Neural crest cell (in vitro differentiated cells): ENCODE measurements at regions not wholly inside any gene's neighbourhood (a gene's known extent, or its start where the extent isn't known, plus 50 kb on each side); places are given as distances from the start of the nearest gene placed in this dataset.
A peak's percentile ranks its signal among the peaks of the same experiment; 100 is the strongest.

Experiments used
- DNase-seq: peaks from one replicate; pipeline ENCODE4 v3.0.0; 2021; ENCODE audit warnings: low read depth, mixed read lengths, low spot score
- H3K27ac Mint-ChIP-seq: one replicate; pipeline ENCODE4 v1.8.0; 2021; ENCODE audit warnings: mild to moderate bottlenecking, mixed read lengths; ENCODE audit not compliant: unreplicated experiment
- H3K27me3 Mint-ChIP-seq: 2 replicates; pipeline ENCODE4 v1.8.0; 2021; ENCODE audit warnings: low read depth, mild to moderate bottlenecking, mixed read lengths
- H3K36me3 Mint-ChIP-seq: 2 replicates; pipeline ENCODE4 v1.8.0; 2021; ENCODE audit warnings: low read depth, mild to moderate bottlenecking, mixed read lengths
- H3K4me1 Mint-ChIP-seq: 2 replicates; pipeline ENCODE4 v1.8.0; 2021; ENCODE audit warnings: mixed read lengths
- H3K4me3 Mint-ChIP-seq: one replicate; pipeline ENCODE4 v1.8.0; 2021; ENCODE audit warnings: mild to moderate bottlenecking, mixed read lengths
- H3K9me3 Mint-ChIP-seq: 2 replicates; pipeline ENCODE4 v1.8.0; 2021; ENCODE audit warnings: mixed read lengths
- CTCF ChIP-seq: fragments of 200-600 bp; sonication (generic); conservative IDR thresholded peaks from 2 replicates; pipeline ENCODE4 v1.5.0; 2021; ENCODE audit warnings: antibody characterized with exemption, mild to moderate bottlenecking

- TF ChIP-seq CTCF: no peak
- DNase-seq: no peak
- peak overlapping the region; percentile 65 for H3K4me3 Mint-ChIP-seq
- H3K9me3 Mint-ChIP-seq: no peaks in the 10 kb centered on the region
- peak overlapping the region; percentile 97 for H3K27ac Mint-ChIP-seq
- H3K4me1 Mint-ChIP-seq: peaks cover 52% of the 10 kb centered on the region
- no peaks in the 10 kb centered on the region for H3K27me3 Mint-ChIP-seq
- H3K36me3 Mint-ChIP-seq: no peaks in the 10 kb centered on the region
Measured at GRCh38 chr3:177430653-177431052, 233.4 kb upstream of the TBL1XR1 start.

- no peak for DNase-seq
- Mint-ChIP-seq H3K36me3 (no peaks in the 10 kb centered on the region), H3K4me3 (peak overlapping the region; percentile 22), H3K4me1 (peaks cover 52% of the 10 kb centered on the region), H3K27ac (no peak overlapping the region), H3K9me3 (no peaks in the 10 kb centered on the region), H3K27me3 (no peaks in the 10 kb centered on the region)
- TF ChIP-seq CTCF: no peak
Measured at GRCh38 chr3:177431525-177432176, 234.4 kb upstream of the TBL1XR1 start.

GRCh38 chr3:177435301-177435700 lies 238.0 kb upstream of the TBL1XR1 start:
- TF ChIP-seq CTCF: no peak
- H3K4me1 Mint-ChIP-seq: peaks cover 24% of the 10 kb centered on the region
- DNase-seq: no peak
- H3K27ac Mint-ChIP-seq: no peak overlapping the region
- no peaks in the 10 kb centered on the region for H3K9me3 Mint-ChIP-seq
- no peaks in the 10 kb centered on the region for H3K36me3 Mint-ChIP-seq
- H3K27me3 Mint-ChIP-seq: no peaks in the 10 kb centered on the region
- H3K4me3 Mint-ChIP-seq: no peak overlapping the region

- no peaks in the 10 kb centered on the region for H3K27me3 Mint-ChIP-seq
- TF ChIP-seq CTCF: no peak
- H3K4me1 Mint-ChIP-seq: no peaks in the 10 kb centered on the region
- no peak overlapping the region for H3K27ac Mint-ChIP-seq
- H3K36me3 Mint-ChIP-seq: no peaks in the 10 kb centered on the region
- no peak overlapping the region for H3K4me3 Mint-ChIP-seq
- H3K9me3 Mint-ChIP-seq: no peaks in the 10 kb centered on the region
- DNase-seq: no peak
Measured at GRCh38 chr3:177437513-177438337, 240.4 kb upstream of the TBL1XR1 start.

- Mint-ChIP-seq H3K36me3 (no peaks in the 10 kb centered on the region), H3K4me1 (peaks cover 5% of the 10 kb centered on the region), H3K27ac (no peak overlapping the region), H3K27me3 (no peaks in the 10 kb centered on the region), H3K9me3 (no peaks in the 10 kb centered on the region), H3K4me3 (no peak overlapping the region)
- no peak for DNase-seq
- no peak for TF ChIP-seq CTCF
Measured at GRCh38 chr3:177438596-177439220, 241.4 kb upstream of the TBL1XR1 start.
